ENCODE measurements at regions not wholly inside any gene's neighbourhood (a gene's known extent, or its start where the extent isn't known, plus 50 kb on each side); places are given as distances from the start of the nearest gene placed in this dataset.

DNA sequence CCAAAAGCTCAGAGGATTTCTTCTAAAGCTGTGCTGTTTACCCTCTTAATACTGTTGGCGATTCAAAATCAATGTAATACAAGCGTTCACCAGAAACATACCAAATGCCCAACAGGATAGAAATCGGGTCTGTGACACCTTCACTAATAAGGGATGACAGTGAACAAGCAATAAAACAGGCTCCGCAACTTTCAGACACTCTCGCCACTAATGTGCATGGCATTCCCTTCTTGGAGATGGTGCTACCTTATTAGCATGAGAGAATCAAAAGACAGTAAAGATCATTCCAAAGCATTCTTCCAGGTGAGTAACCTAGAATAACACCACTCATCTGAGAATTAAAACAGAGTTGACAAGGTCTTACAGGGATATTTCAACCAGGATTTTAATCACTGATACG lies 367.1 kb downstream of the TTLL7 start:
- DNase-seq (ENCODE audit: low read depth) = no peak
- no peak overlapping the region for H3K4me3 ChIP-seq (ENCODE audit: low read length)
- TF ChIP-seq, protein P1, sequence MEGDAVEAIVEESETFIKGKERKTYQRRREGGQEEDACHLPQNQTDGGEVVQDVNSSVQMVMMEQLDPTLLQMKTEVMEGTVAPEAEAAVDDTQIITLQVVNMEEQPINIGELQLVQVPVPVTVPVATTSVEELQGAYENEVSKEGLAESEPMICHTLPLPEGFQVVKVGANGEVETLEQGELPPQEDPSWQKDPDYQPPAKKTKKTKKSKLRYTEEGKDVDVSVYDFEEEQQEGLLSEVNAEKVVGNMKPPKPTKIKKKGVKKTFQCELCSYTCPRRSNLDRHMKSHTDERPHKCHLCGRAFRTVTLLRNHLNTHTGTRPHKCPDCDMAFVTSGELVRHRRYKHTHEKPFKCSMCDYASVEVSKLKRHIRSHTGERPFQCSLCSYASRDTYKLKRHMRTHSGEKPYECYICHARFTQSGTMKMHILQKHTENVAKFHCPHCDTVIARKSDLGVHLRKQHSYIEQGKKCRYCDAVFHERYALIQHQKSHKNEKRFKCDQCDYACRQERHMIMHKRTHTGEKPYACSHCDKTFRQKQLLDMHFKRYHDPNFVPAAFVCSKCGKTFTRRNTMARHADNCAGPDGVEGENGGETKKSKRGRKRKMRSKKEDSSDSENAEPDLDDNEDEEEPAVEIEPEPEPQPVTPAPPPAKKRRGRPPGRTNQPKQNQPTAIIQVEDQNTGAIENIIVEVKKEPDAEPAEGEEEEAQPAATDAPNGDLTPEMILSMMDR (conservative IDR thresholded peaks at IDR 0.05; ENCODE audit: low read depth, low read length) = no peak

DNA sequence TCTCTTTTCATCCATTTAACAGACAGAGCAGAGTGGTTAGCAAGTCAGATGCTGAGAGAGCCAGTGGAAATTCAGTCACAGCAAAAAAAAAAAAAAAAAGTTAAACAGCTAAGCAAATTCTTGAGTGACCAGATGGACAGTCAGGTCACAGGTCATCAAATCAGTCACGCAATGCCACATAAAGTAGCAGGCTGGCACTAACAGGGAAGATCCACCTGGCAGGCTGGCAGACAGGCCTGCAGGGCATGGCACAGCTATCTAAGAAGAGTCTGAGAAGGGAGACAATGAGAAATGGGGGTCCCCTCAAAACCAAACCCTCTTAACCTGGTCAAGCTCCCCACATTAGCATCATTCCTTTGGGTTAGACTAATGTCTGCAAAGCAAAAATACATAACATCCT lies 371.9 kb downstream of the TTLL7 start:
- H3K4me3 ChIP-seq (ENCODE audit: low read length) = no peak overlapping the region
- TF ChIP-seq, protein P1 (conservative IDR thresholded peaks at IDR 0.05; ENCODE audit: low read depth, low read length) = no peak
- DNase-seq (ENCODE audit: low read depth) = no peak

DNA sequence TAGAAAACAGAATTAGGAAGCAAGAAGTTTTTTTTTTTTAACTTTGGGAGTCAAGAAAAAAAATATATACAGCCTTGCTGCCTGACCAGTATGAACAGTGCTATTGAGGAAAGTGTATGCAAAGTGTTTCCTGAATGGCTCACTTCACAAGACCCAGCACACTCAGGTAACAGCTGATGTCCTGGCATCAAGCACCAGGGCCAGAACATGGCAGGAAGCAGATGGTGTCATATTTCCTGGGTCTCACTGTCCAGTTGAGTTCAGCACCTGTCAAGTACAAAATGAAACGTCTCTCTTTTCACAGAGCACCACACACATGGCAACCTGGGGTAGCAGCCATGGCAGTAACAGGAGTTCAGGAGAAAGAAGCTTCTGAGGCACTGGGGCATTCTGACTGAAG lies 372.3 kb downstream of the TTLL7 start:
- no peak for DNase-seq (ENCODE audit: low read depth)
- H3K4me3 ChIP-seq (ENCODE audit: low read length) = no peak overlapping the region
- TF ChIP-seq, protein P1 (conservative IDR thresholded peaks at IDR 0.05; ENCODE audit: low read depth, low read length) = no peak

DNA sequence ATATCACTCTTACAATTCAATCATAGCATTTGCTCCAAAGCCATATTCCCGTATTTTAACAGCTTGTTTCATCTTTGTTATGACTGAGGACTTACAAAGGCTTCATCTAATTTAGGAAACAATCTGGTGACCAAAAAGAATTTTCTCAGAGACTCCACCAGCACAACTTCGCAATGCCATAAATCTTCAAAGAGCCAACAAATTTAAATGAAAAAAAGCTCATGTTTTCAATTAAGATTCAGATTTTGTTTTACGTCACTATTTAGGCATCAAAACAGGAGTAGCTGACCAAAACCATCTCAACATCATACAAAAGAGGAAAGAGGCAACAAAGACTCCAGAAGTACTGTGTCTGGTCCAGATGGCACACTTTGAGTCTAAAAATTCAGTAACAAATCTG lies 373.3 kb downstream of the TTLL7 start:
- no peak overlapping the region for H3K4me3 ChIP-seq (ENCODE audit: low read length)
- DNase-seq (ENCODE audit: low read depth) = no peak
- TF ChIP-seq, protein P1 (conservative IDR thresholded peaks at IDR 0.05; ENCODE audit: low read depth, low read length) = no peak

DNA sequence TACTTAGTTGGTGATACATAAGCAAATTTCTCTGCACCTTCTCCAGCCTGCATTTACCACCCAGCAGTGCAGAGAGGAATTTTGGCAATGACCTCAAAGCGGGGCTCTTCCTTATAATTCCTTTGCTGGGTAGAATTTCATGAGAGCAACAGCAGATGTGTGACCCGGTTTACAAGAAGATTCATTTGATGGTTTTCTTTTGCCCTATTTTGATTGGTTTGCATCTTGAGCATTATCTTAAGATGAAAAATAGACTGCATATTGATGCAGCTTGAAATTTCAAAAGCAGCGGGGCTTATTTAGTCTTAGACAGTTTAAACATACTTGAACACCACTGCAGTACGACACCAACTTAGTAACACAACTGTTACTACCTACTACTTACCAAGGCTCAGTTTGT lies 378.9 kb downstream of the TTLL7 start:
- TF ChIP-seq, protein P1 (conservative IDR thresholded peaks at IDR 0.05; ENCODE audit: low read depth, low read length) = no peak

DNA sequence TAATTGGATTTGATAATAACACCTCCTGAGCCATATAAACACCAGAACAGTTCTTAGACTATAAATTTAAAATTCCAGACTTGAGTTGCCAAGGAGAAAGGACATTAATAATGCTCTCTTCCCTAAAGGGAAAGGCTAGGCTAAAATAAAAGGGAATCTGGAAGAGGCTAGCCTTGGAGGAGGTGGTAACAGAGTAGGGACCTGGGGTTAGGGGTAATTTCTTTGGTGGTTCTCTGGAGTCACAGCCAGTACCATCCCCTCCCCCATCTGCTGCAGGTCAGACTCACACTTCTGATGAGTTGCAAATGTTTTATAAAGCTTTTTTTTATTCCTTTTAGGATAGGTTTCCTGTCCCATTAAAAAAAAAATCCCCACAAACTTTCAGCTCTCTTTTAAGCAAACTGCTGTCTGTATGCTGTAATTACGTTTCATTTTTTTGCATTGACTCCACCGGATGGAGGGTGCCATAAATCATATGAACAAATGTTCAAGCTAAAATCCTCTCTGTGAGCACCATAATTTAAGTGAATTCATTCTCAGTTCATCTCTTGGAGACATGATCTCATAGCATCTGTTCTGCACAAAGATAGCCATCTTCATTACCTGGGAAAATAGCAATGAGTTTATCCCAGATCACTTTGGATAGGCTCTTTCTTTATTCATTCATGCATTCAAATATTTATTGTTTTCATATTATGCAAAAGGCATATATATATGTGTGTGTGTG lies 379.6 kb downstream of the TTLL7 start:
- TF ChIP-seq, protein P1 (conservative IDR thresholded peaks at IDR 0.05; ENCODE audit: low read depth, low read length) = no peak
- DNase-seq (ENCODE audit: low read depth) = no peak
- H3K4me3 ChIP-seq (ENCODE audit: low read length) = no peak overlapping the region

More for the DNA sequence above, 378.9 kb downstream of the TTLL7 start:
- no peak overlapping the region for H3K4me3 ChIP-seq (ENCODE audit: low read length)
- DNase-seq (ENCODE audit: low read depth) = no peak

DNA sequence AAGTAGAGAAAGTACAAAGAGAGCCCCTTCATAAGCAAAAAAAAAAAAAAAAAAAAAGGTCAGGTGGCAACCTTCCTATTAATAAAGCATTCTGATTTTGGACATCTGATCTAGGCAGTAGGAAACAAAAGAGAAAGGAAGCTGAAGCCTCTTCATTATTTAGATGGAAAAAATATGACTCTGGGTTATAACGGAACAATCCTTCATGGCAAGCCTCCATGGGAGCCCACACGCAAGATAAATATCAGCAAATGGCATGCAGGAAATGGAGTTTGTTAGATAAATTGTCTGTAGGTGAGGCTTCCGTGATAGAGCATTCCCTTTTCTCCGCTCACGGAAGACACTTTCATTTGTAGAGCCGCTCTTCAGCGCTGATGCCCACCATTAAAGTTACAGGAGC lies 381.0 kb downstream of the TTLL7 start:
- DNase-seq (ENCODE audit: low read depth) = no peak
- H3K4me3 ChIP-seq (ENCODE audit: low read length) = no peak overlapping the region
- TF ChIP-seq, protein P1 (conservative IDR thresholded peaks at IDR 0.05; ENCODE audit: low read depth, low read length) = no peak

Data from retinal pigment epithelial cell (primary cell).